SKM-1 treated with dmso at 0.1 percent for 144 hours (cell line): ENCODE measurements at regions not wholly inside any gene's neighbourhood (a gene's known extent, or its start where the extent isn't known, plus 50 kb on each side); places are given as distances from the start of the nearest gene placed in this dataset.
"Not testable (repeated sequence)": the region's sequence is repeated elsewhere in the genome, so short reads cannot be mapped to it uniquely, and the experiment has no call there.

ENCODE experiments used
- DNase-seq: peaks from one replicate; lab custom pipeline; 2025; ENCODE audit not compliant: unreplicated experiment; lab: John Stamatoyannopoulos, UW

- no peak for DNase-seq
These were observed 61.2 kb downstream of the VIP start for GRCh38 chr6:152811785-152812184.

DNA sequence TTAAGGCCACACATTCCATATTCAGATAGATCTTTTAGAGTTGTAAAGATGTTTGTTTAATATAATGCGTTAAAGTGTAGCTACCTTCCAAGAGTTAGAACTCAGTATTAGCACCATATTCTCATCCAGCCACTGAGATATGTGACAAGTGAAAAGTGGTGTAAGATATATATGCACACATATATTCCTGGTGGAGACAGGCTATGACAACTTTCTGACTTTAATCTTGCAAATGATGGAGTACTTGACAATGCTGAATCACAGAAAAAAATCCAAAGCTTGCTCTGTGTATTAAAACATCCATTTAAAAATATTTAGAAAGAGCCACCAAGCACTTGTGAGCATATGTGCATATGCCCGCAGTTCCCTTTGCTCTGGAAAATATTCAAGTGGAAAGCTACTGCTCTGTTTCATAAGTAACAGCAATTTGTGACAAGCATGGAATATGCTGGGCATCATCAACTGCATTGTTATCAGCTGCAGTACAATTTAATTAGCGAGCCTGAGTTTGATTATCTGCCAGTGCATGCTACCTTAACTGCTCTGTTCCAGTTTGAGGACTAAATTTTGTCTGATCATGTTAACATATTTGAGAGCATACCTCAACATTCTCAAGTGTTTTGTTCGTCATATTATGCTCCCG is 64.8 kb downstream of the VIP start:
- DNase-seq = no peak

DNA sequence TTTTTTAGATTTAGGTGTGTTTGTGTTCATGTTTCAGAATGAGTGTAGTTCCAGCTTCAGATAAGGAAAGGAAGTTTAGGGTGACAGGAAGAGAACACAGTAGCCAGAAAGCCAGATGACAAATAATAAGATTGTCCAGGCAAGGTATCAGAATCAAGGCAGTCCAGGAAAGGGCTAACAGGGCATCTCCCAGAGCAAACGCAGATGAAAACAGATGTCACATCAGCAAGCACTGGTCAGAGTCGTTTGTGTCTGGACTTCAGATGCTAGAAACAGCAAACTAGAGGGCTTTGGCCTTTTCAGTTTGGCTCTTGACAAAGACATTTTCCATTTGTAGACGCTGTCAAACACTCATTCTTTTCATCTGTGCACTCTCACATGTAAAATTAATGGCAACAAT is 65.5 kb downstream of the VIP start:
- DNase-seq = no peak

DNA sequence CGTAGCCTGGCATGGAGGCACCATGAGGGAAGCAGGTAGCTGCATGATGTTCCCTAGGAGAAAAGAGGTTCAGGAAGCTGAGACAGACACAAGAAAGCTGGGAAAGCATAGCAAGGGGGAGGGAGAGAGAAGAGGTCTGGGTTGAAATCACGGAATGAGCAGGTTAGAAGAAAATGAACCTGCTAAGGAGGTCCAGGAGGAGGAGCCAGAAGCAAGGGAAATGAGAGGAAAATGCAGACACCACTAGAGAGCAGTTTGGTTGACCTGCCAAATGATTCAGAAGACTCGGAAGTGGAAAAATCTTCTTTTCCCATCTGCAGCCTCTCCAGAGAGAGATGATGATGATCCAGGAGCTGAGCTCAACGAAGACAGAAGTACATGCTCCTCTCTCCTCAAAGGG is 70.9 kb downstream of the VIP start:
- no peak for DNase-seq

GRCh38 chr6:152824666-152825065 is 74.1 kb downstream of the VIP start:
- no peak for DNase-seq

- no peak for DNase-seq
These were observed 77.8 kb downstream of the VIP start for GRCh38 chr6:152828431-152828830.

DNA sequence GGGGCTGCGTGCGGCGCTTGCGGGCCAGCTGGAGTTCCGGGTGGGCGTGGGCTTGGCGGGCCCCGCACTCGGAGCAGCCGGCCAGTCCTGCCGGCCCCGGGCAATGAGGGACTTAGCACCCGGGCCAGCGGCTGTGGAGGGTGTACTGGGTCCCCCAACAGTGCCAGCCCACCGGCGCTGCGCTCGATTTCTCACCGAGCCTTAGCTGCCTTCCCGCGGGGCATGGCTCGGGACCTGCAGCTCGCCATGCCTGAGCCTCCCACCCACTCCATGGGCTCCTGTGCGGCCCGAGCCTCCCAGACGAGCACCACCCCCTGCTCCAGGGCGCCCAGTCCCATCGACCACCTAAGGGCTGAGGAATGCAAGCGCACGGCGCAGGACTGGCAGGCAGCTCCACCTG is 83.8 kb downstream of the VIP start:
- DNase-seq = not testable (repeated sequence)

DNA sequence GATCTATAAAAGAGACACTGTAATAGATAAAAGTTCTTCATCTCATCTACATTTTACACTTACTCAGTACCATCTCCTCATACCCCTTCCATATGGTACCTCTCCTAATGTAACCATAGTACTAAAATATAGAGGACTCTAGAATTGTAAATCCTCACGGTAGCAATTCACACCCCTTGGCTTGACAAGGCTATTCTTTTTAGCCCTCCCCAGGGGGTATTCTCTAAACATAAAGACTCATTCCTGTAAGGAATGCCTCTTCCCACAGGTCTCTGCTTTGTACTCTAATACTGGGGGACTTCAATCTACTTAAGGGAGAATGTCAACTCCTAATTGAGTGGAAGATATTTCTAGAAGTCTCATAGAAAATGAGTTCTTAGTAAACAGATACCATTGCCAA is 85.9 kb downstream of the VIP start:
- no peak for DNase-seq

- DNase-seq = no peak
These were observed 94.8 kb downstream of the VIP start for GRCh38 chr6:152845421-152845820.

DNA sequence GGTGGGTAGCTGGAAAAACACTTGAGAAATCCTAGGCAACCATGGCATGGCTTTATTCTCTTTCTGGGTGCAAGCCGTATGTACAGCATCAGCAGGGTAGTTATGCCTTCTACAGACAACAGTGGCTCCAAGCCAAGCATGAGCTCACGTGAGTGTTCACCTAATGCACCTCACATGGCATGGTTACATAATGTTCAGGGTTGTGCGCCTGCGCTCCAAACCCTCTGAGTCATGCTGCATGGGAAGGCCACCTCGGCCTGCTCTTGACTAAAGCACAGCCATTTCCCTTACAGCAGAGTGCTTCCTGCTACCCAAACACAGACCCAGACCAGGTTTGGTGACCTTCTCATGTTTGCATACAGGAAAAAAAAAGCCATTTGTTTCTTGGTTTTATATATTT is 96.2 kb downstream of the VIP start:
- no peak for DNase-seq

DNA sequence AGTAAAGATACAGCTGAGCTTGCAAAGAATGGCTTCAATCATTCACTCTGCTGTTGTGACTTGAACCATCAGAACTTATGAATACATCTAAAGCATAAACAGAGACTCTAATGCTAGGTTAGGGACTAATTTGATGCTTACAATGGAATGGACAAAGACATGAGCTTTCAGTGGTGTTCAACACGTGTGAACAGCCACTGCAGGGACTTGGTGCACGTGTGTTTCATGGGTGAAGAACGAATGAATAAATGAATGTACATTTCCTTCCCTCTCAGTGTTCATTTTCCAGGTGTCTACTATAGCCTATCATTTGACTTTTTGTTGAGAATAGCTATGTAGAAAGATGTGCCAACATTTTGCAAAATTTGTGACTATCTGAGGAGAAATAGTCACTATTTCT is 98.3 kb downstream of the VIP start:
- no peak for DNase-seq

DNA sequence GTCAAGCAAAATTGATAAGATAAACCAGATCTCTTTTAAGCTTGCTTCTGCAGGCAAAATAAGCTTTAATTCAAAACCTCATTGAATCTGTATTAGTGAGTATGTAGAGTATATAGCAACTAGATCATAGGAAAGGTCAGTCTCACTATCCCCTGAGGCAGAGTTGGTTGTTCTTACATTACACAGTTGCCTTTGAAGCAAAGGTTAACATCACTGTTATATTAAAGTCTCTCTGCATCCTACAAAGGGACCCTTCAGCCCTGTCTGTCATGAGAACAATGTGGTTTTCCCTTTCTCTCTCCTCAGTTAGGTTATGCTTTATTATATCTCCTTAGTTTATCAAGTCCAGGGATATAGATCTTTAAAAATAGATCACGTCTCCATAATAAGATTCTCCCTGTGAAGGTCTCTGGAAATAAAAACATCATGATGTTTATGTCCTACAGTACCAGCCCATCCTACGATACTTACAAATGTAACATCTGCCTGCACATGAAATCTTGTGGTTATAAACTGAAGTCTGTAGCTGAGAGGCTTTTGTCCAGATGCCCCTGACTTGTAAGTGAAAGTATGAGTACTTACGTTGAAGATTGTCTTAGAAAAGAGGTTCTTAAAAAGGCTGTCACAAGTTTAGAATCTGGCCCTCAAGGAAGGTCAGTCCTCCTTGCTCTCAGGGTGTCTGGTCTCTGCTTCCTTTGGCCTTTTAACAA is 103.6 kb downstream of the VIP start:
- no peak for DNase-seq

- no peak for DNase-seq
These were observed 107.5 kb downstream of the VIP start for GRCh38 chr6:152858141-152858540.

GRCh38 chr6:152859225-152859624 is 108.6 kb downstream of the VIP start:
- no peak for DNase-seq

- peak; percentile 56 for DNase-seq
These were observed 113.2 kb downstream of the VIP start for GRCh38 chr6:152863618-152864326.

- no peak for DNase-seq
These were observed 108.6 kb downstream of the FBXO5 start for GRCh38 chr6:152874267-152874666.

- no peak for DNase-seq
These were observed 107.8 kb downstream of the FBXO5 start for GRCh38 chr6:152874846-152875568.

GRCh38 chr6:152879681-152880080 is 103.2 kb downstream of the FBXO5 start:
- peak; percentile 54 for DNase-seq

DNA sequence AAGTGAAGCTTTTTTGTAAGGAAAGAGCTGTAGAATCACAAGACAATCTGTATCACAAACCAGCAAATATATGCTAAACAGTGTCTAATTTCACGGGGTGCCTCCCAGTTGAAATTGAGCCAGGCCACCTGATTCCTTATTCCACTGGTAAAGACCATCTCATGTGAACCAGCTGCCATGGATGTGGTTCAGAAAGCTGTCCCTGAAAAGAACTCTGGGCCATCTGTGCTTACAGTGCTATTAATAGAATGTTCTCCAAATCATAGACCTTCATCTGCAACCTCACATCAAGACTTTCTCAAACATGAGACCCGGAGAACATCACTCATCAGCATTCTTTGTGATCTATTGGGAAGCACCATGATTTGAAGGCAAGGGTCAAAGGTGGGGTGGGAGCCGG is 89.7 kb downstream of the FBXO5 start:
- no peak for DNase-seq

- DNase-seq = peak; percentile 14
These were observed 85.9 kb downstream of the FBXO5 start for GRCh38 chr6:152896923-152897322.

- peak; percentile 55 for DNase-seq
These were observed 84.9 kb downstream of the FBXO5 start for GRCh38 chr6:152897807-152898399.
